Activated T-cell treated with anti-CD3 and anti-CD28 coated beads, Interleukin-2, amount 50 U/mL, for 24 hours (primary cell): ENCODE measurements at regions not wholly inside any gene's neighbourhood (a gene's known extent, or its start where the extent isn't known, plus 50 kb on each side); places are given as distances from the start of the nearest gene placed in this dataset.

ENCODE experiments used
- DNase-seq: peaks from one replicate; pipeline ENCODE4 v3.0.0-alpha.2; 2020
- H3K27ac Mint-ChIP-seq: 2 replicates; pipeline ENCODE4 v1.8.0; 2020; ENCODE audit warnings: mild to moderate bottlenecking, mixed read lengths
- H3K27me3 Mint-ChIP-seq: 2 replicates; pipeline ENCODE4 v1.8.0; 2020; ENCODE audit warnings: mixed read lengths
- H3K36me3 Mint-ChIP-seq: 2 replicates; pipeline ENCODE4 v1.8.0; 2020; ENCODE audit warnings: low read depth, mixed read lengths
- H3K4me1 Mint-ChIP-seq: 2 replicates; pipeline ENCODE4 v1.8.0; 2020; ENCODE audit warnings: low read depth, mixed read lengths
- H3K4me3 Mint-ChIP-seq: 2 replicates; pipeline ENCODE4 v1.8.0; 2020; ENCODE audit warnings: mild to moderate bottlenecking, moderate library complexity, mixed read lengths
- H3K9me3 Mint-ChIP-seq: 2 replicates; pipeline ENCODE4 v1.8.0; 2020; ENCODE audit warnings: mixed read lengths

DNA sequence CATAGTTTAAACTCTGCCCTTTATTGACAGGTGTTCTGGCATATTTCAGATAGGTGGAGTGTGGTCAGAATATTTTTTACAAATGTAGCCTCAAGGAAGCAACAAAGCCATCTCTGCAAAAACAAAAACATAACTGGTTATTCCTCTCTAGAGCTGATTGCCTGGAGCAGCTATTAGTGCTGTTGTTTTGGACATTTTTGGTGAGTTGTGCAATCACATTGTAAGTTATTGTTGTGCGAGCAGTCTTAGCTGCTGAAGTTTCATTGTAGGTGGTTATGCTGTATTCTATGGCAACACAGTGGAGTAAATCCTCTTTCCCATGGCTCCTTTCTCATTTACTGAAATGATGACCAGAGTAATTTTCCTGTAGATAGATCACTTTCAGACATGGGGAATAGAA, 1413.0 kb downstream of the PCDH7 start:
- Mint-ChIP-seq H3K4me1 (no peaks in the 10 kb centered on the region), H3K27me3 (no peaks in the 10 kb centered on the region), H3K4me3 (no peak overlapping the region), H3K27ac (no peak overlapping the region), H3K36me3 (no peaks in the 10 kb centered on the region), H3K9me3 (peaks cover 11% of the 10 kb centered on the region)
- DNase-seq, result no peak

DNA sequence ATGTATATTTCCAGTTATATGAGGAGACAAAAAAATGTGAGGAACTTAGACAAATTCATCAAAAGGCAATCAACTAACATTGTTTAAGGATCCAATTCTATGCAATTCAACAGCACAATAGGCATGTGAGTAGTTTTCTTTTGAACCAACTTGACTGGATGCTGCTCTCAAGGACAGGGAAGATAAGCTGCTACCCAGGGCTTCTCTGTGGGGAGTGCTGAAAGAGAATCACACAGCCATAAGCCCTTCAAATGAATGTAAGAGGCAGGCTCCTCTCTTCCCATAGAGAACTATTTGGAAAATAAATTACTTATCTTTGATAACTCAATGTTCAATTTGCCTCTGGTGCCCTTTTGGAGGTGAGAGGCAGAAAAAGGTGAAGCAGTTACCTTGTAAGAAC, 1413.6 kb downstream of the PCDH7 start:
- Mint-ChIP-seq H3K9me3 (peaks cover 8% of the 10 kb centered on the region), H3K4me3 (no peak overlapping the region), H3K36me3 (no peaks in the 10 kb centered on the region), H3K27ac (no peak overlapping the region), H3K27me3 (no peaks in the 10 kb centered on the region), H3K4me1 (no peaks in the 10 kb centered on the region)
- DNase-seq, result no peak

DNA sequence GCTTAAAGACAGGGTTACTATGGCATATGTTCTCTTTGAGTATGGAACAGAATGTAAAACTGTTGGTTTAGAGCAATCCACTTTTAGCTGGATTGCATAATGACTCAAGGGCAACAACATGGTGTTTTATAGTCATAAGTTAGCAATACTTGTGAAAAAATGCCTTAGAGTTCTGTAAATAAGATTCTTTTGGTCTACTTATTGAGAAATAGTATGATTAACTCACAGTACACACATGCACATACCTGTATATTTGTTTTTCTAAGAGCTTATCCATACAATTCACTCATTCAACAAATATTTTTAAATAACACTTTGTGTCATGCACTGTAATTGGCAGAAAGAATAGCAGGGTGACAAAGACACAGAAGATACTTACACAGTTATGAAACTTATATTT, 1415.5 kb downstream of the PCDH7 start:
- no peak for DNase-seq
- peaks cover 5% of the 10 kb centered on the region for H3K9me3 Mint-ChIP-seq
- no peaks in the 10 kb centered on the region for H3K36me3 Mint-ChIP-seq
- H3K4me1 Mint-ChIP-seq, result no peaks in the 10 kb centered on the region
- no peak overlapping the region for H3K4me3 Mint-ChIP-seq
- H3K27ac Mint-ChIP-seq, result no peak overlapping the region
- no peaks in the 10 kb centered on the region for H3K27me3 Mint-ChIP-seq

DNA sequence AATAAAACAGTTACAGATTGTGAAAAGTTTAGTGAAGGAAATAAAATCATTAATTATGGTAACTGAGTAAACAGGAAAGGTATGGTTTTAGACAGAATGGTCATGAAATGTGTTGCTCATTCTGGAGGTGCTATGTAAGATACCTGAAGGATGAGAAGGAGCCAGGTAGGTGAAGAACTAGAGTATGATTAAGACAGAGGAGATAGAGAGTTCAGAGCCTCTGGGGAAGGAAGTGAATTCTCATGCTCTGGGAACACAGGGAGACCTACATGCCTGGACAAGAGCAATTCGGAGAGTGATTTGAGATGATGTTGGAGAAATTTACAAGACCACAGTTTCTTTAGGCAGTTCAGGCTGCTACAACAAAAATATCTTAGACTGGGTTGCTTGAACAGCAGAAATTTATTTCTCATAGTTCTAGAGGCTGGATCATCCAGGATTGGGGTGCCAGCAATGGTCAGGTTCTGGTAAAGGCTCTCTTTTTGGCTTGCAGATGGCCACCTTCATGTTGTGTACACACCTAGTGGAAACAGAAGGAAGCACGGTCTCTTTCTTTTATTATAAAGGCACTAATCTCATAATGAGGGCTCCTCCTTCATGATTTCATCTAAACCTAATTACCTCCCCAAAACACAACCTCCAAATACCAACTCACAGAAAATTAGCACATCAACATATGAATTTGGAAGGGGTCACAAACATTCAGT, 1416.1 kb downstream of the PCDH7 start:
- Mint-ChIP-seq H3K27me3 (no peaks in the 10 kb centered on the region), H3K4me1 (no peaks in the 10 kb centered on the region), H3K4me3 (no peak overlapping the region), H3K9me3 (peaks cover 8% of the 10 kb centered on the region), H3K36me3 (no peaks in the 10 kb centered on the region), H3K27ac (no peak overlapping the region)
- DNase-seq, result no peak

DNA sequence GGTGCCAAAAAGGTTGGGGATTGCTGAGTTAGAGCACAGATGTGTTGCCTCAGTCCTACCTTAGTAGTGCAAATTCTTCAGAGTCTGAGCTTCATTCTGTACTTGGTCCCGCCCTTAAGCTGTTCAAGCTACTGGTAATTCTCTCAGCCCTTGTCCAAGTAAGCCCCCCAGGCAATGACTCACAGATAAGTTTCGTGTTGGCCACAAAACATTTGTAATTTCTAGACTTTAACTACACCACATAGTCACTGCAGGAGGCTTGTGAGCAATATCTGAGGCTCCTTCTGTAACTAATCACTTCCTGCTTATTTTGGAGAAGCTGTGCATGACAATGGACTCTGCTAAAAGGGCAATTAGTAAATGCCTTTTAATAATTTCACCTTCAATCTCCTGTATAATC, 1420.5 kb downstream of the PCDH7 start:
- no peak overlapping the region for H3K27ac Mint-ChIP-seq
- H3K4me1 Mint-ChIP-seq, result no peaks in the 10 kb centered on the region
- H3K36me3 Mint-ChIP-seq, result no peaks in the 10 kb centered on the region
- H3K27me3 Mint-ChIP-seq, result no peaks in the 10 kb centered on the region
- DNase-seq, result no peak
- H3K9me3 Mint-ChIP-seq, result peaks cover 12% of the 10 kb centered on the region
- no peak overlapping the region for H3K4me3 Mint-ChIP-seq

DNA sequence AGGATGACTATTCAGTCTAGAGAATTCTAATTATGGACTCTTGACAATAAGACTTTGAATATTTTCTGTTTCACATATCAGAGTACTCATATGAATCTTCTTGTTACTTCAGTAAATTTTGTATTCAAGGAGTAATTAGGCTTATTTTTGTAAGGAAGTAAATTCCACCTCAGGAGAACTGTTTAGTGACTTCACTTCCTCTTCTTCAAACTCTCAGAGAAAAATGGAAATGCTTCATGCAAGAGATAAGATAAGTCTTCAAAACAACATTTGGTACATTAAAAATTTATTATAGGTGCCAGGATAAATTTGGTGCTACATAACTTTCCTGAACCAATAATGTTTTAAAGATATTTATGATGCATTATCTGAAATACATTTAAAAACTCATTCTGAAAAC, 1421.9 kb downstream of the PCDH7 start:
- no peaks in the 10 kb centered on the region for H3K27me3 Mint-ChIP-seq
- no peak overlapping the region for H3K4me3 Mint-ChIP-seq
- no peaks in the 10 kb centered on the region for H3K4me1 Mint-ChIP-seq
- H3K36me3 Mint-ChIP-seq, result no peaks in the 10 kb centered on the region
- no peak overlapping the region for H3K27ac Mint-ChIP-seq
- no peak for DNase-seq
- H3K9me3 Mint-ChIP-seq, result peaks cover 9% of the 10 kb centered on the region

DNA sequence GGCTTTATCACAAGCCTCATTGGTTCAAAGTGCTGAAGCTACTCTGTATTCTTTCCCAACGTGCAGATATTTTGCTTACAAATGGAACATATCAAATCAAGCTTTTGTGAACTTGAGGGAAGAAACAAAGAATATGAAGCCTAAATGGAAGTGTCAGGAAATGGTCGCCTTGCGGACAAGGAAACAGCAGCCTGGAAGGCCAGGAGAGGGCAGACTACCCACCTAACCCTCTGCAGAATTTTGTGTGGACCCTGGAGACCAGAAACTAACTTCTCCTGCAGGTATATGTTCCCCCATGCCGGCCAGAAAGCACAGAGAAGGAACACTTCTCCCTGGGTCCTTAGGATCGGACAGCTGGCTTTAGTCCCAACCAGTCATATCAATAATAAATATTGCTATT, 1425.8 kb downstream of the PCDH7 start:
- Mint-ChIP-seq H3K27me3 (no peaks in the 10 kb centered on the region), H3K4me3 (no peak overlapping the region), H3K9me3 (peaks cover 8% of the 10 kb centered on the region), H3K27ac (no peak overlapping the region), H3K36me3 (no peaks in the 10 kb centered on the region), H3K4me1 (no peaks in the 10 kb centered on the region)
- no peak for DNase-seq

DNA sequence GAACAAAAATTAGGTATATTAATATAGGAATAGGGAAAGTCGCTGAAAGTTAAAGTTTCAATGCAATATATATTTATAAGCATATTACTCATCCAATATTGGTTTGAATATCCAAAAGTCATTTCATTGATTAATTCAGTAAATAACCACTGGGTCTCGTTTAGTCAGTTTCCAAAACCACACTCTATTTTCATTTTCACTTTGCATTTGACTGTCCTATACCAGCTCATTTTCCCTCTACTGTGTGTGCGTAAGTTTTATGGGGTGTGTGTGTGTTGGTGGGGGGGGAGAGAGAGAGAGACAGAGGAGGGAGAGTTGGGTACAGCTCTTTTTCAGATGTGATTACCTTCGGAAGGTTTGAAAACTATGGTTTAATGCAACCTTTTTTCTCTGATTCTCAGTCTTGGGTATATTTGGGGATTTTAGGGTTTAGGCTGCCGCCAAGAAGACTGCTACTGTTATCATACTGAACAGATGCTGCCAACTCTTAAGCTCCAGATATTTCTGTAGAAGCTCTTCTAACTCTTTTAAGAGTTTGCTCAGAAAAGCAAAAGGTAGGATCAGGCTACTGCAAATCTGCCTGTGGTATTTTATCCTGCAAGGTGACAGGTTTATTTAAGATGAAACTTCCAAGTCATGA, 1427.4 kb downstream of the PCDH7 start:
- Mint-ChIP-seq H3K36me3 (no peaks in the 10 kb centered on the region), H3K27me3 (no peaks in the 10 kb centered on the region), H3K27ac (no peak overlapping the region), H3K4me3 (no peak overlapping the region), H3K4me1 (no peaks in the 10 kb centered on the region), H3K9me3 (peaks cover 8% of the 10 kb centered on the region)
- DNase-seq, result no peak

DNA sequence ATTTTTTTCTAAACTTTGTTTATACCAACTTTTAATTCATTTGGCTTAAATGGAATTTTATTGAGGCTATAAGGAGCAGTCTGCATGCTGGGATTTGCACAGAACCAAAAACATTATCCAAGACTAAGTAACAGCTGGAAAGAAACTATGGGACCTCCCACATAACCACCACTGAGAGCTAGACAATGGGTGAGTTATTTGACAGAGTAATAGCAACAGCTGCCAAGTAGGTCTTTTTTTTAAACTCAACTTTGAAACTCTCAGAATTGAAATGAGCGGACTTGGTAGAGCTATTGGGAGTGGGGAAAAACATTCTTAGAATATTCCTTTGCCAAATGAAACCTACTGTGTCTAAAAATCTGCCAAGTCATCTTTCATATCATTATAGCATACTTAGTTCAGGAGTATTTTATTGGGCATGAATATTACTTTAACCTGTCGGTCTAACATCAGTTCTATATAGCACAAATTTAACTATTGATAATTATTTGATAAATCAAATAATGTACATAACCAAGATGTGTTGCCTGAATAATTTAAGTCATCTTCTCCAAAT, 1428.0 kb downstream of the PCDH7 start:
- H3K27me3 Mint-ChIP-seq, result no peaks in the 10 kb centered on the region
- H3K36me3 Mint-ChIP-seq, result no peaks in the 10 kb centered on the region
- no peaks in the 10 kb centered on the region for H3K4me1 Mint-ChIP-seq
- DNase-seq, result no peak
- no peak overlapping the region for H3K27ac Mint-ChIP-seq
- peaks cover 8% of the 10 kb centered on the region for H3K9me3 Mint-ChIP-seq
- H3K4me3 Mint-ChIP-seq, result no peak overlapping the region

DNA sequence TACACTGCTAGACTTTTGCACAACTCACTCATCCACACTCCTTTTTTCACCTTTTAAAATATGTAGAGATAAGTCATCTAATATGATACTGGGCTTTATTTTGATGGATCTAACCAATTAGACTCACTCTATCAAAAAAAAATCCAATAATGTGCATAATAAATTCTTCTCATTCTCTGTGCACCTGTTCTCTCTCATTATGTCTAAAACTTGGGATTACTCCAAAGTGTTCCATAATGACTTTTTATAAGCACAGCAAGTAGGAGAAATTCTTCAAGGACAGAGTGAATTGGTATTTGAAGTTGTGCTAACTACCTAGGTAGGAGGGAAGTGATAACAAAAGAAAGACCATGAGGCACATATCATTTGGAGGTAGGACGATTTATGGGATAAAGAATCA, 1438.8 kb downstream of the PCDH7 start:
- no peaks in the 10 kb centered on the region for H3K36me3 Mint-ChIP-seq
- no peak overlapping the region for H3K4me3 Mint-ChIP-seq
- H3K4me1 Mint-ChIP-seq, result no peaks in the 10 kb centered on the region
- peaks cover 24% of the 10 kb centered on the region for H3K9me3 Mint-ChIP-seq
- DNase-seq, result no peak
- no peaks in the 10 kb centered on the region for H3K27me3 Mint-ChIP-seq
- no peak overlapping the region for H3K27ac Mint-ChIP-seq

DNA sequence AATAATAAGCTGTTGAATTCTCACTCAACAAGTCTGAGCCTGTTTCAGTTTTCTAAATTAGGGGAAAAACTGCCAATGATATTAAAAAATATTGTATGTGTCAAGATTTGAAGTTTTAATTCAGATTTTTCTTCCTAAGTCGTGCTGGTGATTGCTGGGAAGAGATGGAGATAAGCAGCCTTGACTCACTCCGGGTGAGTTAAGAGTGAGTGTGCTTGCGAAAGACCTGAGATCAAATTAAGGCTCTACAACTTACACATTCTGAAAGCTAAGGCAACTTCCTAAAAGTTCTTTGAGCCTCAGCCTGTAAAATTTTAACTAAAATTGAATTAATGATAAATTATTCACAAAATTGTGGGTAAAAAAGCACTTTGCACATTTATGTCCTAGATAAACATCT, 1441.2 kb downstream of the PCDH7 start:
- Mint-ChIP-seq H3K4me1 (no peaks in the 10 kb centered on the region), H3K27me3 (no peaks in the 10 kb centered on the region), H3K27ac (no peak overlapping the region), H3K4me3 (no peak overlapping the region), H3K9me3 (peaks cover 15% of the 10 kb centered on the region), H3K36me3 (no peaks in the 10 kb centered on the region)
- no peak for DNase-seq

DNA sequence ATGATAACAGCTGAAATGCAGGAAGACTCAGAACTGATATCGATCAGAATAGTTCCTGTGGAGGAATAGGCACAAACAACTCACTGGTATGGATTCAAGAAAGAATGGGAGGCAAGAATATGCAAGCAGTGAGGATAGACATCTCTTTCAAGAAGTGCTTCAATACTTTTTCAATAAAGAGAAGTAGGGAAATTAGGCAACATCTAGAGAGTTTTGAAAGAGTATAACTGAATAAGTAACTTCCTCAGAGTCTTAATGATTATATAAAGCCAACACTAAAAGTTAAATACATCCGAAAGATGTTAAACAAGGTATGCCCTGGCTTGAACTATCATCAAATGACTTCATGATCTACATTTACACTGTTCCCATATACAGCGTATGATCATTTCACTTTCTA, 1443.0 kb downstream of the PCDH7 start:
- no peak overlapping the region for H3K27ac Mint-ChIP-seq
- H3K27me3 Mint-ChIP-seq, result no peaks in the 10 kb centered on the region
- H3K9me3 Mint-ChIP-seq, result peaks cover 18% of the 10 kb centered on the region
- no peaks in the 10 kb centered on the region for H3K4me1 Mint-ChIP-seq
- H3K36me3 Mint-ChIP-seq, result no peaks in the 10 kb centered on the region
- DNase-seq, result no peak
- no peak overlapping the region for H3K4me3 Mint-ChIP-seq

DNA sequence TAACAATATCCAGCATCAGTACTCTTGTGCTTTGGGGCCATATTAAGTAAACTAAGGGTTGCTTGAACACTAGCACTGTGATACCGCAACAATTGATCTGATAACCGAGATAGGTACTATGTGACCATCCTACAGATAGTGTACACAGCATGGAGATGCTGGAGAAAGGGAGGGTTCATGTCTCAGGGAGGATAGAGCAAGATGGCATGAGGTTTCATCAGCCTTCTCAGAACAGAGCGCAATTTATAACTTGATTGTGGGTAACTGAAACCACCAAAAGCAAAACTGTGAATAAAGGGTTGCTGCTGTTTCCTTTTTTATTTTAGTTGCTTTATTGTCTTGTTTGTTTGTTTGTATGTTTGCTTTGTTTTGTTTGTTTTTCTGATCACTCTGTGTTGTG, 1449.7 kb downstream of the PCDH7 start:
- no peaks in the 10 kb centered on the region for H3K36me3 Mint-ChIP-seq
- no peak overlapping the region for H3K4me3 Mint-ChIP-seq
- no peaks in the 10 kb centered on the region for H3K4me1 Mint-ChIP-seq
- no peak overlapping the region for H3K27ac Mint-ChIP-seq
- no peaks in the 10 kb centered on the region for H3K27me3 Mint-ChIP-seq
- H3K9me3 Mint-ChIP-seq, result peaks cover 20% of the 10 kb centered on the region
- DNase-seq, result no peak

DNA sequence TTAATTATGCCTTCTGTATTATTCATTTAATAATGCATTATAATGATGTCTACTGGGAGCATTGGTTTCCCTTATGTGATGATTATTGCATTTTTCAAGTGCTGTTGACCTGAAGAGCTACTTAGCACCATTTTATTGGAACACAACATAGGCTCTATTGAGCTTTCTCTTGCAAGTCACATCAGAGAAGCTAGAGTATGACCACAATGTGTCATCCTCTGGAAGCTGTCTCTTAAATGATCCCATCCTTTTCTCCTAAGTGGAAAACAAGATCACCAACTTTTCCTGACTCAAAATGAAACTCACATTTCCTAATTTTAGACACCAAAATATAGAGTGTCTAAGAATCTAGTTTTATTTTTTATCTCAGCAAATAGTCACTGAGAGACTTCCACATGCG, 1451.9 kb downstream of the PCDH7 start:
- H3K4me1 Mint-ChIP-seq, result no peaks in the 10 kb centered on the region
- H3K36me3 Mint-ChIP-seq, result no peaks in the 10 kb centered on the region
- H3K27ac Mint-ChIP-seq, result no peak overlapping the region
- H3K9me3 Mint-ChIP-seq, result peaks cover 24% of the 10 kb centered on the region
- H3K27me3 Mint-ChIP-seq, result no peaks in the 10 kb centered on the region
- no peak for DNase-seq
- no peak overlapping the region for H3K4me3 Mint-ChIP-seq

DNA sequence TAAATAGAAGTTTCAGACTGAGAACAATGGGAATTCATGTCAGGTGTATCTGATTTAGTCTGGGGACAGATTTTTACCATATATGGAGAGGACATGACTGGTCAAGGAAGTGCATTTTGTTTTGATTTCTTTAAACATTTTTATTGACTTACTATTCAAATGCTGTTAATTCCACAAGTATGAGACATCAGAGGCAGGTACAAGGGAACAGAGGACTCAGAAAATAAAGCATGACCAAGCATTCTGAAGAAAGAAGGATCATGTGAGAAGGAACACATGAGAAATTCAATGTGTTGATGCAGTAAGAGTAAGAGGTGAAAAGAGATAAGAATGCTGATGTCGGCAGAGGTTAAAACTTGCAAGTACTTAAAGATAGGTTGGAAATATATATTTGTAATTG, 1452.6 kb downstream of the PCDH7 start:
- no peak overlapping the region for H3K27ac Mint-ChIP-seq
- H3K4me1 Mint-ChIP-seq, result no peaks in the 10 kb centered on the region
- no peaks in the 10 kb centered on the region for H3K27me3 Mint-ChIP-seq
- no peak for DNase-seq
- peaks cover 28% of the 10 kb centered on the region for H3K9me3 Mint-ChIP-seq
- H3K36me3 Mint-ChIP-seq, result no peaks in the 10 kb centered on the region
- H3K4me3 Mint-ChIP-seq, result no peak overlapping the region
